B cell (primary cell): ENCODE measurements at regions not wholly inside any gene's neighbourhood (a gene's known extent, or its start where the extent isn't known, plus 50 kb on each side); places are given as distances from the start of the nearest gene placed in this dataset.

Source experiments
- ATAC-seq: fragments of 200-7000 bp; cut with Tn5 transposase; one replicate; pipeline ENCODE4 v1.10.0; 2021; ENCODE audit warnings: low read depth, mild to moderate bottlenecking, moderate number of reproducible peaks, moderate library complexity
- CTCF ChIA-PET: fragments of 350-600 bp; sonication (Branson Sonifier 250); formaldehyde crosslinking; loops from one replicate; lab custom pipeline; 2021; ENCODE audit warnings: antibody characterized with exemption, inconsistent platforms; lab: Charles Lee
- POLR2A ChIA-PET: fragments of 350-600 bp; sonication (Branson Sonifier 250); formaldehyde crosslinking; loops from one replicate; lab custom pipeline; 2021; ENCODE audit warnings: antibody characterized with exemption; lab: Charles Lee
- DNase-seq: peaks from one replicate; pipeline ENCODE4 v3.0.0; 2013
- H2AFZ ChIP-seq: 2 replicates; pipeline ENCODE4 v1.6.1; 2012; ENCODE audit warnings: mild to moderate bottlenecking, low read depth, low read length; ENCODE audit not compliant: insufficient read depth, poor library complexity, severe bottlenecking
- H3K27ac ChIP-seq, 2 donors: 1 replicate in 1 of 2; 2 replicates in 1 of 2; pipeline ENCODE4 v1.5.1; 2012 to 2013; ENCODE audit warnings: low read length in 2 of 2, mild to moderate bottlenecking in 2 of 2, moderate library complexity in 1 of 2
- H3K27me3 ChIP-seq, 4 experiments: fragments of 200-600 bp in 1 of 4; sonication (generic) in 1 of 4; replicated peaks in 1 of 4; 1 replicate in 2 of 4; 2 replicates in 2 of 4; pipeline versions ENCODE4 v1.6.1 to v1.7.0; 2013 to 2016; ENCODE audit warnings: low read length in 3 of 4, mild to moderate bottlenecking in 2 of 4, mixed read lengths in 1 of 4, moderate library complexity in 1 of 4; ENCODE audit not compliant: insufficient read depth in 4 of 4, control insufficient read depth in 3 of 4; ENCODE audit errors: control extremely low read depth in 1 of 4
- H3K36me3 ChIP-seq, 2 experiments: replicated peaks in 1 of 2; 1 replicate in 1 of 2; 2 replicates in 1 of 2; pipeline versions ENCODE4 v1.6.1 to v1.7.1; 2013; ENCODE audit warnings: low read length in 1 of 2; ENCODE audit not compliant: insufficient read depth in 2 of 2, control insufficient read depth in 1 of 2; ENCODE audit errors: control extremely low read depth in 1 of 2, extremely low read depth in 1 of 2
- H3K4me1 ChIP-seq, 2 donors: fragments of 200-600 bp in 1 of 2; sonication (generic) in 1 of 2; 1 replicate in 1 of 2; 2 replicates in 1 of 2; pipeline versions ENCODE4 v1.5.1 to v1.6.1; 2013 to 2017; ENCODE audit warnings: low read length in 2 of 2; ENCODE audit not compliant: control insufficient read depth in 2 of 2, insufficient read depth in 2 of 2
- H3K4me2 ChIP-seq: replicated peaks from 2 replicates; pipeline ENCODE3; 2012; ENCODE audit warnings: mild to moderate bottlenecking, low read depth, low read length; ENCODE audit not compliant: poor library complexity, severe bottlenecking
- H3K4me3 ChIP-seq, 5 experiments: fragments of 200-600 bp in 1 of 5; sonication (generic) in 1 of 5; 1 replicate in 3 of 5; 2 replicates in 2 of 5; pipeline versions ENCODE4 v1.5.1 to v1.7.0; 2011 to 2016; ENCODE audit warnings: low read length in 4 of 5, mild to moderate bottlenecking in 4 of 5, low read depth in 2 of 5, control low read depth in 1 of 5, moderate library complexity in 1 of 5; ENCODE audit not compliant: insufficient read depth in 1 of 5; ENCODE audit errors: control extremely low read depth in 1 of 5, extremely low read depth in 1 of 5
- H3K79me2 ChIP-seq: fragments of 200-600 bp; sonication (generic); one replicate; pipeline ENCODE4 v1.6.0; 2016; ENCODE audit warnings: low read length; ENCODE audit not compliant: control insufficient read depth, insufficient read depth
- H3K9ac ChIP-seq: fragments of 200-600 bp; sonication (generic); 2 replicates; pipeline ENCODE4 v1.6.1; 2017; ENCODE audit warnings: mild to moderate bottlenecking, low read length, moderate library complexity
- H3K9me3 ChIP-seq, 3 donors: one replicate each; pipeline versions ENCODE4 v1.6.1 to v1.7.1; 2013; ENCODE audit warnings: low read length in 2 of 3; ENCODE audit not compliant: control insufficient read depth in 2 of 3, insufficient read depth in 1 of 3; ENCODE audit errors: control extremely low read depth in 1 of 3
- H4K20me1 ChIP-seq: 2 replicates; pipeline ENCODE4 v1.6.0; 2012; ENCODE audit warnings: mild to moderate bottlenecking, low read length; ENCODE audit not compliant: insufficient read depth, control insufficient read depth, poor library complexity, severe bottlenecking
- H3K27ac Mint-ChIP-seq: one replicate; pipeline ENCODE4 v1.8.0; 2021; ENCODE audit warnings: mixed read lengths
- H3K27me3 Mint-ChIP-seq: one replicate; pipeline ENCODE4 v1.8.0; 2021; ENCODE audit warnings: mixed read lengths
- H3K4me1 Mint-ChIP-seq: one replicate; pipeline ENCODE4 v1.8.0; 2021; ENCODE audit warnings: mixed read lengths
- H3K4me3 Mint-ChIP-seq: one replicate; pipeline ENCODE4 v1.8.0; 2021; ENCODE audit warnings: mixed read lengths
- H3K9me3 Mint-ChIP-seq: one replicate; pipeline ENCODE4 v1.8.0; 2022; ENCODE audit warnings: mixed read lengths; ENCODE audit not compliant: insufficient read depth
- CTCF ChIP-seq: fragments of 200-600 bp; IDR thresholded peaks from one replicate; pipeline ENCODE4 v1.8.0; 2022; ENCODE audit warnings: antibody characterized with exemption, mild to moderate bottlenecking
- EZH2 ChIP-seq: IDR thresholded peaks from 2 replicates; pipeline ENCODE4 v1.6.1; 2012; ENCODE audit warnings: borderline replicate concordance, low read depth, mild to moderate bottlenecking, moderate library complexity, low read length; ENCODE audit not compliant: insufficient read depth, poor library complexity, severe bottlenecking
- WGBS: methylation state at CpG from one replicate; pipeline ENCODE4 v1.1.5; 2013; ENCODE audit warnings: missing lambda C conversion rate; ENCODE audit not compliant: insufficient coverage; 5-methylcytosine and 5-hydroxymethylcytosine counted together
- intact Hi-C: fragments of 100-400 bp; cut with micrococcal nuclease; formaldehyde crosslinking; loops from one replicate; pipeline ENCODE4 v1.10.0; 2022

DNA sequence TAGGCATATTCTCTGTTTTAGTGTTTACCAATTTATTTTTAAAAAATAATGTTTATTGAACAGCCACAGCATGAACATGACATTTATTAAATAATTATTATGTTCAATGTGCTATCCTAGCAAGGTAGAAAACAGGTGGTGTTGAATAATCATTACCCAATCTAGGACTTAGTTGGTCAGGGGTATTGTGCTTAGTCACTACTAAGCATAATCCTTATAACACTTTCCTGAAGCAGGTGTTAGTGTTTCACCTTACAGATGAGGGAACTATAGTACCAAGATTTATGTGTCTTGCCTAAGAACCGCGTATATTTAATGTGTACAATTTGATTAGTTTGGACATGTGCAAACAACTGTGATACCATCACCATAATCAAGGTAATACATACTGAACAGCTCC lies 1387.2 kb upstream of the ACO1 start:
- Mint-ChIP-seq H3K4me3 (no peak overlapping the region), H3K27ac (no peak overlapping the region), H3K27me3 (no peaks in the 10 kb centered on the region), H3K9me3 (no peaks in the 10 kb centered on the region), H3K4me1 (no peaks in the 10 kb centered on the region)
- no CpG with 5 or more reads among the region's 2 CpGs for WGBS
- ChIA-PET CTCF (no interaction called here), POLR2A (no interaction called here)
- no peaks in the 10 kb centered on the region for H3K79me2 ChIP-seq
- H3K36me3 ChIP-seq = no peaks in the 10 kb centered on the region
- no peaks in the 10 kb centered on the region for H4K20me1 ChIP-seq
- DNase-seq = no peak
- intact Hi-C loops = no loop called here
- no peak overlapping the region for H3K4me2 ChIP-seq
- H3K4me1 ChIP-seq = no peaks in the 10 kb centered on the region
- no peak overlapping the region for H2AFZ ChIP-seq
- TF ChIP-seq EZH2 (no peak), CTCF (no peak)
- ATAC-seq = no peak
- H3K27me3 ChIP-seq = no peaks in the 10 kb centered on the region
- H3K4me3 ChIP-seq = no peak overlapping the region
- H3K9ac ChIP-seq = no peak overlapping the region
- no peaks in the 10 kb centered on the region for H3K9me3 ChIP-seq
- no peak overlapping the region for H3K27ac ChIP-seq

DNA sequence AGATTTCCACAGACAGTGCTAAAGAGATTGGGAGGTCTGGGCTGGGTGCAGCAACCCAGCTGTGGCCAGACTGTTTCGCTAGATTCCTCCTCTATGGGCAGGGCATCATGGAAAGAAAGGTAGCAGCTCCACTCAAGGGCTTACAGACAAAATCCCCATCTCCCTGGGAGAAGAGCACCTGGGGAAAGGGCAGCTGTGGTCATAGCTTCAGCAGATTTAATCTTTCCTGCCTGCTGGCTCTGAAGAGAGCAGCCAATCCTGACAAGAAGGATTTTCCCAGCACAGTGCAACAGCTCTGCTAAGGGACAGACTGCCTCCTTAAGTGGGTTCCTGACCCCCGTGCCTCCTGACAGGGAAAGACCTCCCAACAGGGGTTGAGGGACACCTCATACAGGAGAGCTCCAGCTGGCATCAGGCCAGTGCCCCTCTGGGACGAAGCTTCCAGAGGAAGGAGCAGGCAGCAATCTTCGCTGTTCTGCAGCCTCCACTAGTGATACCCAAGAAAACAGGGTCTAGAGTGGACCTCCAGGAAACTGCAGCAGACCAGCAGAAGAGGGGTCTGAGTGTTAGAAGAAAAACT lies 1379.3 kb upstream of the ACO1 start:
- no peak overlapping the region for H3K4me3 ChIP-seq
- Mint-ChIP-seq H3K9me3 (no peaks in the 10 kb centered on the region), H3K4me1 (no peaks in the 10 kb centered on the region), H3K4me3 (no peak overlapping the region), H3K27me3 (no peaks in the 10 kb centered on the region), H3K27ac (no peak overlapping the region)
- DNase-seq (no peak), ATAC-seq (no peak)
- no peaks in the 10 kb centered on the region for H3K4me1 ChIP-seq
- TF ChIP-seq CTCF (no peak), EZH2 (no peak)
- no peak overlapping the region for H3K4me2 ChIP-seq
- H4K20me1 ChIP-seq = no peaks in the 10 kb centered on the region
- no peaks in the 10 kb centered on the region for H3K27me3 ChIP-seq
- intact Hi-C loops = no loop called here
- peaks cover 0 to 11% (median 0%) of the 10 kb centered on the region in 3 donors for H3K9me3 ChIP-seq
- CTCF ChIA-PET = no interaction called here
- POLR2A ChIA-PET = no interaction called here
- H3K36me3 ChIP-seq = no peaks in the 10 kb centered on the region
- H3K79me2 ChIP-seq = no peaks in the 10 kb centered on the region
- no peak overlapping the region for H3K27ac ChIP-seq
- no peak overlapping the region for H2AFZ ChIP-seq
- no peak overlapping the region for H3K9ac ChIP-seq
- 78% methylated on average over 4 of the region's 4 CpGs for WGBS
